HepG2 (cell line): ENCODE measurements at regions not wholly inside any gene's neighbourhood (a gene's known extent, or its start where the extent isn't known, plus 50 kb on each side); places are given as distances from the start of the nearest gene placed in this dataset.

Experiments used
- ATAC-seq: fragments of 200-7000 bp; cut with Tn5 transposase; 3 replicates; pipeline ENCODE4 v1.9.1; 2020; ENCODE audit warnings: mild to moderate bottlenecking, moderate library complexity
- BruUV-seq: library from RNA; stranded (reverse); fragments of 400-500 nt; replicated peaks from 2 replicates; lab custom pipeline; 2021; lab: Mats Ljungman, UMichigan
- CTCF ChIA-PET: fragments of 300-600 bp; formaldehyde crosslinking; extraction: SDS; loops from one replicate; lab custom pipeline; 2021; ENCODE audit warnings: low total read pairs, inconsistent platforms, low intra/inter-chr PET ratio; lab: Yijun Ruan, JAX
- POLR2A ChIA-PET: fragments of 350-600 bp; sonication (Branson Sonifier 250); formaldehyde crosslinking; loops from one replicate; lab custom pipeline; 2020; ENCODE audit warnings: antibody characterized with exemption, inconsistent platforms; lab: Yijun Ruan, JAX
- DNase-seq: peaks from one replicate; pipeline ENCODE4 v3.0.0-alpha.2; 2015; ENCODE audit warnings: low spot score
- FAIRE-seq: peaks from 3 replicates; lab custom pipeline; 2011; peaks lifted over from hg19 to GRCh38; lab: Jason Lieb, UNC
- H2AFZ ChIP-seq: one replicate; pipeline ENCODE4 v1.6.1; 2011; ENCODE audit warnings: low read length, inconsistent platforms
- H3K27ac ChIP-seq: fragments of 300-600 bp; 3 replicates; pipeline ENCODE4 v1.8.0; 2011; ENCODE audit warnings: mixed run types, mild to moderate bottlenecking, mixed read lengths, low read length, inconsistent platforms; ENCODE audit not compliant: insufficient read depth; ENCODE audit errors: extremely low read length
- H3K27me3 ChIP-seq, 2 experiments: fragments of 200-600 bp in 1 of 2; 2 replicates in 1 of 2; 3 replicates in 1 of 2; pipeline versions ENCODE4 v1.6.0 to v1.8.0; 2011; ENCODE audit warnings: low read length in 2 of 2, mild to moderate bottlenecking in 2 of 2, moderate library complexity in 2 of 2, inconsistent platforms in 1 of 2; ENCODE audit not compliant: insufficient read depth in 2 of 2, control insufficient read depth in 1 of 2
- H3K36me3 ChIP-seq, 2 experiments: fragments of 200-600 bp in 1 of 2; replicated peaks in 1 of 2; 2 replicates in 1 of 2; 3 replicates in 1 of 2; pipeline versions ENCODE4 v1.5.1 to v1.8.0; 2011; ENCODE audit warnings: low read length in 2 of 2, inconsistent platforms in 1 of 2; ENCODE audit not compliant: insufficient read depth in 2 of 2, control insufficient read depth in 1 of 2
- H3K4me1 ChIP-seq: 2 replicates; pipeline ENCODE4 v1.5.1; 2012; ENCODE audit warnings: low read length, inconsistent platforms; ENCODE audit not compliant: insufficient read depth
- H3K4me2 ChIP-seq: 2 replicates; pipeline ENCODE4 v1.6.0; 2011; ENCODE audit warnings: low read depth, low read length, inconsistent platforms
- H3K4me3 ChIP-seq, 3 experiments: fragments of 200-600 bp in 1 of 3; sonication (generic), shearing (Covaris generic) in 1 of 3; replicated peaks in 1 of 3; 2 replicates each; pipeline ENCODE4 v1.5.1; 2011 to 2016; ENCODE audit warnings: low read length in 3 of 3, inconsistent platforms in 2 of 3, low read depth in 2 of 3, mild to moderate bottlenecking in 2 of 3, control low read depth in 1 of 3, mixed read lengths in 1 of 3; ENCODE audit not compliant: insufficient read depth in 1 of 3
- H3K79me2 ChIP-seq: one replicate; pipeline ENCODE4 v1.6.1; 2011; ENCODE audit warnings: low read length, inconsistent platforms; ENCODE audit not compliant: insufficient read depth
- H3K9ac ChIP-seq: 2 replicates; pipeline ENCODE4 v1.6.0; 2011; ENCODE audit warnings: mild to moderate bottlenecking, low read depth, low read length, inconsistent platforms; ENCODE audit not compliant: insufficient read depth
- H3K9me3 ChIP-seq: 2 replicates; pipeline ENCODE4 v1.5.1; 2012; ENCODE audit warnings: mild to moderate bottlenecking, low read length
- H4K20me1 ChIP-seq: 2 replicates; pipeline ENCODE4 v1.6.0; 2011; ENCODE audit warnings: inconsistent platforms, mild to moderate bottlenecking, low read length, moderate library complexity; ENCODE audit not compliant: insufficient read depth
- NPAS2 ChIP-seq: sonication (generic); formaldehyde crosslinking; IDR thresholded peaks from 2 replicates; pipeline ENCODE4 v1.8.0; 2022; ENCODE audit warnings: mild to moderate bottlenecking, missing genetic modification reagents, borderline replicate concordance
- PITX1 ChIP-seq: sonication (generic); formaldehyde crosslinking; IDR thresholded peaks from 2 replicates; pipeline ENCODE4 v1.5.1; 2020; ENCODE audit warnings: mild to moderate bottlenecking, missing genetic modification reagents
- USF2 ChIP-seq, 2 experiments: sonication (generic) in 1 of 2; formaldehyde crosslinking in 1 of 2; IDR thresholded peaks; 2 replicates each; pipeline versions ENCODE4 v1.5.1 to v1.6.1; 2011 to 2020; ENCODE audit warnings: borderline replicate concordance in 1 of 2, low read depth in 1 of 2, low read length in 1 of 2, mild to moderate bottlenecking in 1 of 2, missing genetic modification reagents in 1 of 2, moderate library complexity in 1 of 2
- ZNF883 ChIP-seq: sonication (generic); formaldehyde crosslinking; IDR thresholded peaks from 2 replicates; pipeline ENCODE4 v1.5.1; 2020; ENCODE audit warnings: mild to moderate bottlenecking, missing genetic modification reagents; ENCODE audit errors: not compliant biosample characterization
- WGBS: methylation state at CpG from one replicate; pipeline ENCODE4 v1.1.6; 2017; ENCODE audit warnings: low lambda C conversion rate; 5-methylcytosine and 5-hydroxymethylcytosine counted together
- in situ Hi-C: cut with HindIII; loops from 2 replicates; pipeline ENCODE4 v1.10.0; 2017; ENCODE audit warnings: low pct_unique_long_range_greater_than_20kb; ENCODE audit not compliant: extremely low pct_ligation_motif_present
- intact Hi-C: fragments of 100-400 bp; cut with micrococcal nuclease; formaldehyde crosslinking; loops from one replicate; pipeline ENCODE4 v1.10.0; 2022; ENCODE audit not compliant: unreplicated experiment
- TF ChIP-seq, protein P1 (sequence below): sonication (generic); formaldehyde crosslinking; IDR thresholded peaks from 2 replicates; pipeline ENCODE4 v1.4.0; 2020; ENCODE audit warnings: missing genetic modification reagents
- TF ChIP-seq, protein P2 (sequence below): sonication (generic); formaldehyde crosslinking; IDR thresholded peaks from 2 replicates; pipeline ENCODE4 v1.4.0; 2020; ENCODE audit warnings: low read depth, mild to moderate bottlenecking, missing genetic modification reagents
- TF ChIP-seq, protein P3 (sequence below): sonication (generic); formaldehyde crosslinking; IDR thresholded peaks from 2 replicates; pipeline ENCODE4 v1.4.0; 2020; ENCODE audit warnings: missing genetic modification reagents, borderline replicate concordance

- Histone ChIP-seq H3K36me3 (no peaks in the 10 kb centered on the region), H3K4me3 (no peak overlapping the region), H3K27ac (no peak overlapping the region), H3K27me3 (no peaks in the 10 kb centered on the region), H3K9ac (no peak overlapping the region), H3K9me3 (no peaks in the 10 kb centered on the region), H3K4me2 (no peak overlapping the region), H3K79me2 (no peaks in the 10 kb centered on the region), H2AFZ (no peak overlapping the region), H3K4me1 (no peaks in the 10 kb centered on the region), H4K20me1 (no peaks in the 10 kb centered on the region)
- intact Hi-C loops (no loop called here), in situ Hi-C loops (no loop called here)
- DNase-seq (no peak), ATAC-seq (no peak), FAIRE-seq (no peak)
- ChIA-PET POLR2A (no interaction called here), CTCF (no interaction called here)
- BruUV-seq: no TSS peak
- WGBS: 64% methylated on average over 8 of the region's 8 CpGs
- TF ChIP-seq PITX1 (CRISPR knock-in tag) (no peak), NPAS2 (CRISPR knock-in tag) (no peak), ZNF883 (CRISPR knock-in tag) (no peak), USF2 (IDR thresholded peaks at IDR 0.05; ENCODE audit: low read depth, low read length) (no peak), USF2 (CRISPR knock-in tag; IDR thresholded peaks at IDR 0.05; ENCODE audit: borderline replicate concordance) (no peak)
- TF ChIP-seq, protein P1, sequence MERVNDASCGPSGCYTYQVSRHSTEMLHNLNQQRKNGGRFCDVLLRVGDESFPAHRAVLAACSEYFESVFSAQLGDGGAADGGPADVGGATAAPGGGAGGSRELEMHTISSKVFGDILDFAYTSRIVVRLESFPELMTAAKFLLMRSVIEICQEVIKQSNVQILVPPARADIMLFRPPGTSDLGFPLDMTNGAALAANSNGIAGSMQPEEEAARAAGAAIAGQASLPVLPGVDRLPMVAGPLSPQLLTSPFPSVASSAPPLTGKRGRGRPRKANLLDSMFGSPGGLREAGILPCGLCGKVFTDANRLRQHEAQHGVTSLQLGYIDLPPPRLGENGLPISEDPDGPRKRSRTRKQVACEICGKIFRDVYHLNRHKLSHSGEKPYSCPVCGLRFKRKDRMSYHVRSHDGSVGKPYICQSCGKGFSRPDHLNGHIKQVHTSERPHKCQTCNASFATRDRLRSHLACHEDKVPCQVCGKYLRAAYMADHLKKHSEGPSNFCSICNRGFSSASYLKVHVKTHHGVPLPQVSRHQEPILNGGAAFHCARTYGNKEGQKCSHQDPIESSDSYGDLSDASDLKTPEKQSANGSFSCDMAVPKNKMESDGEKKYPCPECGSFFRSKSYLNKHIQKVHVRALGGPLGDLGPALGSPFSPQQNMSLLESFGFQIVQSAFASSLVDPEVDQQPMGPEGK (CRISPR knock-in tag): no peak
- TF ChIP-seq, protein P2, sequence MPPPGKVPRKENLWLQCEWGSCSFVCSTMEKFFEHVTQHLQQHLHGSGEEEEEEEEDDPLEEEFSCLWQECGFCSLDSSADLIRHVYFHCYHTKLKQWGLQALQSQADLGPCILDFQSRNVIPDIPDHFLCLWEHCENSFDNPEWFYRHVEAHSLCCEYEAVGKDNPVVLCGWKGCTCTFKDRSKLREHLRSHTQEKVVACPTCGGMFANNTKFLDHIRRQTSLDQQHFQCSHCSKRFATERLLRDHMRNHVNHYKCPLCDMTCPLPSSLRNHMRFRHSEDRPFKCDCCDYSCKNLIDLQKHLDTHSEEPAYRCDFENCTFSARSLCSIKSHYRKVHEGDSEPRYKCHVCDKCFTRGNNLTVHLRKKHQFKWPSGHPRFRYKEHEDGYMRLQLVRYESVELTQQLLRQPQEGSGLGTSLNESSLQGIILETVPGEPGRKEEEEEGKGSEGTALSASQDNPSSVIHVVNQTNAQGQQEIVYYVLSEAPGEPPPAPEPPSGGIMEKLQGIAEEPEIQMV (CRISPR knock-in tag): no peak
- TF ChIP-seq, protein P3, sequence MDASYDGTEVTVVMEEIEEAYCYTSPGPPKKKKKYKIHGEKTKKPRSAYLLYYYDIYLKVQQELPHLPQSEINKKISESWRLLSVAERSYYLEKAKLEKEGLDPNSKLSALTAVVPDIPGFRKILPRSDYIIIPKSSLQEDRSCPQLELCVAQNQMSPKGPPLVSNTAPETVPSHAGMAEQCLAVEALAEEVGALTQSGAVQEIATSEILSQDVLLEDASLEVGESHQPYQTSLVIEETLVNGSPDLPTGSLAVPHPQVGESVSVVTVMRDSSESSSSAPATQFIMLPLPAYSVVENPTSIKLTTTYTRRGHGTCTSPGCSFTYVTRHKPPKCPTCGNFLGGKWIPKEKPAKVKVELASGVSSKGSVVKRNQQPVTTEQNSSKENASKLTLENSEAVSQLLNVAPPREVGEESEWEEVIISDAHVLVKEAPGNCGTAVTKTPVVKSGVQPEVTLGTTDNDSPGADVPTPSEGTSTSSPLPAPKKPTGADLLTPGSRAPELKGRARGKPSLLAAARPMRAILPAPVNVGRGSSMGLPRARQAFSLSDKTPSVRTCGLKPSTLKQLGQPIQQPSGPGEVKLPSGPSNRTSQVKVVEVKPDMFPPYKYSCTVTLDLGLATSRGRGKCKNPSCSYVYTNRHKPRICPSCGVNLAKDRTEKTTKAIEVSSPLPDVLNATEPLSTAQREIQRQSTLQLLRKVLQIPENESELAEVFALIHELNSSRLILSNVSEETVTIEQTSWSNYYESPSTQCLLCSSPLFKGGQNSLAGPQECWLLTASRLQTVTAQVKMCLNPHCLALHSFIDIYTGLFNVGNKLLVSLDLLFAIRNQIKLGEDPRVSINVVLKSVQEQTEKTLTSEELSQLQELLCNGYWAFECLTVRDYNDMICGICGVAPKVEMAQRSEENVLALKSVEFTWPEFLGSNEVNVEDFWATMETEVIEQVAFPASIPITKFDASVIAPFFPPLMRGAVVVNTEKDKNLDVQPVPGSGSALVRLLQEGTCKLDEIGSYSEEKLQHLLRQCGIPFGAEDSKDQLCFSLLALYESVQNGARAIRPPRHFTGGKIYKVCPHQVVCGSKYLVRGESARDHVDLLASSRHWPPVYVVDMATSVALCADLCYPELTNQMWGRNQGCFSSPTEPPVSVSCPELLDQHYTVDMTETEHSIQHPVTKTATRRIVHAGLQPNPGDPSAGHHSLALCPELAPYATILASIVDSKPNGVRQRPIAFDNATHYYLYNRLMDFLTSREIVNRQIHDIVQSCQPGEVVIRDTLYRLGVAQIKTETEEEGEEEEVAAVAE (CRISPR knock-in tag): no peak
Observed at GRCh38 chr20:61157301-61157700, 94.8 kb upstream of the CDH4 start.
